ENCODE measurements at regions not wholly inside any gene's neighbourhood (a gene's known extent, or its start where the extent isn't known, plus 50 kb on each side); places are given as distances from the start of the nearest gene placed in this dataset.

GRCh38 chr9:109681301-109681700 lies 98.7 kb upstream of the PALM2AKAP2 start:
- TF ChIP-seq CTCF (conservative IDR thresholded peaks at IDR 0.05 in 1 of 2, IDR thresholded peaks at IDR 0.05 in 1 of 2; ENCODE audit: low read depth in 1 of 2, low read length in 2 of 2): no peak
- TF ChIP-seq EZH2 (IDR thresholded peaks at IDR 0.05; ENCODE audit: low read length, missing control alignments): no peak
